Prostate gland (tissue), 2 donors: ENCODE measurements at regions not wholly inside any gene's neighbourhood (a gene's known extent, or its start where the extent isn't known, plus 50 kb on each side); places are given as distances from the start of the nearest gene placed in this dataset.

Experiments
- POLR2AphosphoS5 ChIP-seq: sonication (generic); formaldehyde crosslinking; IDR thresholded peaks from one replicate; pipeline ENCODE4 v1.6.1; 2017; ENCODE audit warnings: antibody characterized with exemption
- TF ChIP-seq, protein P1 (sequence below), 4 experiments: fragments of 200-600 bp in 2 of 4; fragments of 450-650 bp in 2 of 4; sonication (generic) in 2 of 4; IDR thresholded peaks; 1 replicate in 3 of 4; 2 replicates in 1 of 4; pipeline ENCODE4 v1.5.1; 2016 to 2019; ENCODE audit warnings: antibody characterized with exemption in 4 of 4, mild to moderate bottlenecking in 2 of 4, moderate library complexity in 2 of 4

DNA sequence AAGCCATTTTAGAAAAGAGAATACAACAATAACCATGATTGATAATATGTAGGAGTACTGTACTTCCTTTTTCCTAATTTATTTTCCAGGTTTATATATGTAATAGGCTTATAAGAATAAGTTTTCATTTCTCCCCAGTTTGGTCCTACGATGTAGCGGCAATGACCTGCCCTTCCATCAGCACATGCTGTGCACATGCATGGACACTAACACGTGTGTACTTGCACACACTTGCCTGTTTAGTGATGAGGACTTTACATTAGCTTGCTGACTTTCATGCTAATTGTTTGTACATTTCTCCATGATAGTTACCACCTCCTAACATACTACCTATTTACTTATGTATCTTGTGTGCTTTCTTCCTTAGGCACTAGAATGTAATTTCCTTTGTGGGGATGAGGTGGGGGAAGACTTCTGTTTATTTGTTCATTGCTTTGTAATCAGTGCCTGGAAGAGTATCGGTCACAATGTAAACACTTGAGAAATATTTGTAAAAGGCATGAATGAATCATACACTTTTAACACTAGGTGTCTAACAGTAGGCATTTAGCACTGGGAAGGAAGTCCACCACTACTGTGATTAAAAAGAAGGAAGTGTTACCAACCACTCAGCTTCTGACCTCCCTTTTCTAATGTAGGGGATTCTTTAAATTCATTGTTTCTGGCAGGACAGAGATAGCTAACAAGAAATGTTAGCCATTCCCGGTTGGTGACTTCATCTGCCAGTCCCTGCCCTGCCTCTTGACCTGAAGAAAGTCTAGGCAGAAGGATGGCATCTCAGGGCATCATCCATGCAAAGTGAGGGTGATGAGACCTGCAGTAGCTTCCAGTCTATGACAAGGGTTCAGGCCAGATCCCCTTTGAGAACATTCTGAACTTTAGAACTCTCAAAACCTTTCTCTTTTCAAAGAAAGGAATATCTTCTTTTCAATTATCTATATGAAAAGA, 120.2 kb upstream of the RAB18 start:
- TF ChIP-seq, protein P1, sequence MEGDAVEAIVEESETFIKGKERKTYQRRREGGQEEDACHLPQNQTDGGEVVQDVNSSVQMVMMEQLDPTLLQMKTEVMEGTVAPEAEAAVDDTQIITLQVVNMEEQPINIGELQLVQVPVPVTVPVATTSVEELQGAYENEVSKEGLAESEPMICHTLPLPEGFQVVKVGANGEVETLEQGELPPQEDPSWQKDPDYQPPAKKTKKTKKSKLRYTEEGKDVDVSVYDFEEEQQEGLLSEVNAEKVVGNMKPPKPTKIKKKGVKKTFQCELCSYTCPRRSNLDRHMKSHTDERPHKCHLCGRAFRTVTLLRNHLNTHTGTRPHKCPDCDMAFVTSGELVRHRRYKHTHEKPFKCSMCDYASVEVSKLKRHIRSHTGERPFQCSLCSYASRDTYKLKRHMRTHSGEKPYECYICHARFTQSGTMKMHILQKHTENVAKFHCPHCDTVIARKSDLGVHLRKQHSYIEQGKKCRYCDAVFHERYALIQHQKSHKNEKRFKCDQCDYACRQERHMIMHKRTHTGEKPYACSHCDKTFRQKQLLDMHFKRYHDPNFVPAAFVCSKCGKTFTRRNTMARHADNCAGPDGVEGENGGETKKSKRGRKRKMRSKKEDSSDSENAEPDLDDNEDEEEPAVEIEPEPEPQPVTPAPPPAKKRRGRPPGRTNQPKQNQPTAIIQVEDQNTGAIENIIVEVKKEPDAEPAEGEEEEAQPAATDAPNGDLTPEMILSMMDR (IDR thresholded peaks at IDR 0.05), result no peak
- TF ChIP-seq POLR2AphosphoS5, result no peak
